ENCODE measurements at regions not wholly inside any gene's neighbourhood (a gene's known extent, or its start where the extent isn't known, plus 50 kb on each side); places are given as distances from the start of the nearest gene placed in this dataset.

GRCh38 chr6:9754515-9754914 is 660.4 kb downstream of the TFAP2A start:
- no peak overlapping the region for H4K91ac ChIP-seq (ENCODE audit: insufficient read depth, low read depth, low read length)
- dilution Hi-C loops (cut with HindIII; ENCODE audit: low sequenced_read_pairs, unreplicated experiment), result no loop called here
- H3K9me1 ChIP-seq (ENCODE audit: insufficient read depth, low read length), result no peaks in the 10 kb centered on the region
- no peaks in the 10 kb centered on the region for H3K4me1 ChIP-seq (ENCODE audit: control insufficient read depth, insufficient read depth, low read length)
- no peak overlapping the region for H3K56ac ChIP-seq (ENCODE audit: extremely low read depth, insufficient read depth, low read length)
- no peak overlapping the region for H2BK120ac ChIP-seq (ENCODE audit: low read depth, low read length)
- BruUV-seq (replicated peaks), result no TSS peak
- H3K4ac ChIP-seq (ENCODE audit: low read depth, low read length), result no peak overlapping the region
- no peak overlapping the region for H2AK5ac ChIP-seq (ENCODE audit: low read depth, low read length)
- no peak overlapping the region for H4K5ac ChIP-seq (ENCODE audit: low read depth, low read length)
- in situ Hi-C loops (cut with MboI; ENCODE audit: low sequenced_read_pairs), result no loop called here
- no peak overlapping the region for H3K4me3 ChIP-seq (ENCODE audit: insufficient read depth, low read depth, low read length)
- no peaks in the 10 kb centered on the region for H3K79me1 ChIP-seq (ENCODE audit: low read depth in 1 of 2, low read length in 2 of 2)
- TF ChIP-seq CTCF (conservative IDR thresholded peaks at IDR 0.05; ENCODE audit: low read depth, low read length) (no peak), ELK1 (IDR thresholded peaks at IDR 0.05; ENCODE audit: borderline replicate concordance, low read depth, low read length) (no peak), CHD1 (IDR thresholded peaks at IDR 0.05; ENCODE audit: low read depth, low read length) (no peak), RFX5 (IDR thresholded peaks at IDR 0.05; ENCODE audit: low read depth, low read length) (no peak), RCOR1 (IDR thresholded peaks at IDR 0.05; ENCODE audit: insufficient replicate concordance, low read length) (no peak), SMC3 (IDR thresholded peaks at IDR 0.05; ENCODE audit: low read depth, low read length) (no peak), POLR2A (IDR thresholded peaks at IDR 0.05; ENCODE audit: low read depth, low read length) (no peak), NFE2L2 (IDR thresholded peaks at IDR 0.05; ENCODE audit: low read depth, low read length) (no peak), RAD21 (IDR thresholded peaks at IDR 0.05; ENCODE audit: low read length) (no peak), MAZ (IDR thresholded peaks at IDR 0.05; ENCODE audit: borderline replicate concordance, low read depth, low read length) (no peak)
- H3K27ac ChIP-seq (ENCODE audit: insufficient read depth, low read length), result no peak overlapping the region
- no peak overlapping the region for H2BK20ac ChIP-seq (ENCODE audit: low read depth, low read length)
- no peak for ATAC-seq (ENCODE audit: low read depth)
- intact Hi-C loops (cut with micrococcal nuclease), result no loop called here
- no peak overlapping the region for H3K14ac ChIP-seq (replicated peaks; ENCODE audit: low read depth, low read length)
- WGBS, 2 experiments (ENCODE audit: extremely low coverage in 2 of 2, insufficient read length in 1 of 2), result 33% methylated on average over 1 of the region's 5 CpGs; no CpG with 5 or more reads in 1 of the 2 experiments
- H2AFZ ChIP-seq (replicated peaks; ENCODE audit: low read length, poor library complexity), result no peak overlapping the region
- no peak overlapping the region for H3K4me2 ChIP-seq (ENCODE audit: low read depth, low read length)
- no peak overlapping the region for H2AK9ac ChIP-seq (replicated peaks; ENCODE audit: low read depth, low read length, poor library complexity)
- ChIA-PET CTCF (no interaction called here), POLR2A (ENCODE audit: unreplicated experiment) (no interaction called here)
- no peaks in the 10 kb centered on the region for H3K9me3 ChIP-seq (ENCODE audit: control insufficient read depth, insufficient read depth, low read length)
- no peak overlapping the region for H3K18ac ChIP-seq (ENCODE audit: low read depth, low read length)
- no peaks in the 10 kb centered on the region for H3K36me3 ChIP-seq (ENCODE audit: control insufficient read depth, insufficient read depth, low read length)
- H3K27me3 ChIP-seq (ENCODE audit: control insufficient read depth, insufficient read depth, low read length), result no peaks in the 10 kb centered on the region
- no peaks in the 10 kb centered on the region for H4K20me1 ChIP-seq (ENCODE audit: insufficient read depth, low read length)
- H3K23ac ChIP-seq (ENCODE audit: low read depth, low read length), result no peak overlapping the region
- H3K9ac ChIP-seq (ENCODE audit: low read depth, low read length), result no peak overlapping the region
- no peak overlapping the region for H4K8ac ChIP-seq (ENCODE audit: low read depth in 2 of 2, low read length in 2 of 2)
- DNase-seq, result no peak
- no peak overlapping the region for H2BK5ac ChIP-seq (ENCODE audit: low read depth, low read length, poor library complexity, severe bottlenecking)
- no peak overlapping the region for H2BK15ac ChIP-seq (ENCODE audit: low read depth, low read length)
